ENCODE measurements at regions not wholly inside any gene's neighbourhood (a gene's known extent, or its start where the extent isn't known, plus 50 kb on each side); places are given as distances from the start of the nearest gene placed in this dataset.

DNA sequence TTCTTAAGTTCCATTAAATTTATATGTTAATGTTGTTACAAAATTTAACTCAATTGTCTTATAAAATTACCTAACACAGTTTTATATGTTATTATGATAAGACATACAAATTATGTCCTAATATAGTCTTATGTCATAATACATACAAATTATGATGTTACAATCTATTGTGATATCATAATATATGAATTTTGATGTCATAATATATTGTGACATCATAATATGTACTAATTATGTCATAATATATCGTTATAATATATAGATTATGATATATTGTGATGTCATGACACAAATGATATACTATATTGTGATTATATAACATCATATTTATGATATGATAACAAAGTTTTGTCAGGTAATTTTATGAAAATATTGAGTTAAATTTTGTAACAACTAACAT is 1789.6 kb downstream of the TP53TG3F start:
- no peaks in the 10 kb centered on the region for H3K9me3 ChIP-seq (ENCODE audit: low read depth, low read length)
- H3K27me3 ChIP-seq (ENCODE audit: insufficient read depth, low read length), result no peaks in the 10 kb centered on the region
- no peak overlapping the region for H3K4me3 ChIP-seq (ENCODE audit: low read length)
- H3K4me1 ChIP-seq (ENCODE audit: insufficient read depth, low read length), result no peaks in the 10 kb centered on the region

DNA sequence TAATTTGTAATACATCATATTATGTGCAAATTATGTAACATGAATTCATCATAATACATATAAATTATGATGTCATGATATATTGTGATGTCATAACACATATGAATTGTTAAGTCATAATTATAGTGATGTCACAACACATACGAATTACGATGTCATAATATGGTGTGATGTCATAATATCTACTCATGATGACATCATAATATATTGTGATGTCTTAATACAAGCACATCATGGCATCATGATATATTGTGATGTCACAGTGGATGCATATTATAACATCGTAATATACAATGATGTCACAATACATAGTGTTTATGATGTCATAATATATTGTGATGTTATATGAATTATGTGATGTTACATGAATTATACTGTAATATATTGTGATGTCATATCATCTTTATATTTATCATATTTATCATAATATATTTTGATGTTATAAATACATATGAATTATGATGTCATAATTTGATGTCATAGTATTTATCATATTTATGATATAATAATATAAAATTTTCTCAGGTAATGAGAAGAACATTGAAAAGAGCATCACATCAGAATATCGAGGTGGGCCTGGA is 1793.0 kb downstream of the TP53TG3F start:
- Histone ChIP-seq H3K9me3 (ENCODE audit: low read depth, low read length) (no peaks in the 10 kb centered on the region), H3K4me3 (ENCODE audit: low read length) (no peak overlapping the region), H3K4me1 (ENCODE audit: insufficient read depth, low read length) (no peaks in the 10 kb centered on the region), H3K27me3 (ENCODE audit: insufficient read depth, low read length) (no peaks in the 10 kb centered on the region)

- H3K4me3 ChIP-seq (ENCODE audit: low read length), result no peak overlapping the region
- no peaks in the 10 kb centered on the region for H3K27me3 ChIP-seq (ENCODE audit: insufficient read depth, low read length)
- H3K9me3 ChIP-seq (ENCODE audit: low read depth, low read length), result no peaks in the 10 kb centered on the region
- H3K4me1 ChIP-seq (ENCODE audit: insufficient read depth, low read length), result no peaks in the 10 kb centered on the region
Observed at GRCh38 chr16:35255186-35255803, 1795.9 kb downstream of the TP53TG3F start.

- no peaks in the 10 kb centered on the region for H3K27me3 ChIP-seq (ENCODE audit: insufficient read depth, low read length)
- H3K4me3 ChIP-seq (ENCODE audit: low read length), result no peak overlapping the region
- no peaks in the 10 kb centered on the region for H3K4me1 ChIP-seq (ENCODE audit: insufficient read depth, low read length)
- no peaks in the 10 kb centered on the region for H3K9me3 ChIP-seq (ENCODE audit: low read depth, low read length)
Observed at GRCh38 chr16:35255816-35256215, 1796.4 kb downstream of the TP53TG3F start.

- no peak overlapping the region for H3K4me3 ChIP-seq (ENCODE audit: low read length)
- no peaks in the 10 kb centered on the region for H3K27me3 ChIP-seq (ENCODE audit: insufficient read depth, low read length)
- no peaks in the 10 kb centered on the region for H3K9me3 ChIP-seq (ENCODE audit: low read depth, low read length)
Observed at GRCh38 chr16:35258381-35258780, 1799.0 kb downstream of the TP53TG3F start.

DNA sequence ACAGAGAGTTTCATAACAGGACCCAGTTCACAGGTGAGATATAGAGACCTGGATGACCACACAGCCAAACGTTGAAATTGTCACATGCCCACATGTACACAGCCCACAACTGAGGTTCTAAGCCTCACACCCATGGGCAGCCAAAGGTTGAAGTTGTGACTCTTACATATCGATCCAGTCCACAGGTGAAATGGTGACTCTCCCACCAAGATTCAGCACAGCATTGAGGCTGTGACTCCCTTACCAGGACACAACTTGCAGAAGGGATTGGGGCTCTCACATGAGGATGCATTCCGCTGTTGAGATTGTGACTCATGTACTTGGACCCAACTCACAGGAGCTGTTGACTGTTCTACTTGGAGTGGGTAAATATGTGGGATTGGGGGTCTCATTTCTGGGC is 1836.4 kb downstream of the TP53TG3F start:
- Histone ChIP-seq H3K4me3 (ENCODE audit: low read length) (no peak overlapping the region), H3K9me3 (ENCODE audit: low read depth, low read length) (no peaks in the 10 kb centered on the region), H3K4me1 (ENCODE audit: insufficient read depth, low read length) (no peaks in the 10 kb centered on the region), H3K27me3 (ENCODE audit: insufficient read depth, low read length) (no peaks in the 10 kb centered on the region)

More at GRCh38 chr16:35258381-35258780, 1799.0 kb downstream of the TP53TG3F start:
- H3K4me1 ChIP-seq (ENCODE audit: insufficient read depth, low read length), result no peaks in the 10 kb centered on the region

DNA sequence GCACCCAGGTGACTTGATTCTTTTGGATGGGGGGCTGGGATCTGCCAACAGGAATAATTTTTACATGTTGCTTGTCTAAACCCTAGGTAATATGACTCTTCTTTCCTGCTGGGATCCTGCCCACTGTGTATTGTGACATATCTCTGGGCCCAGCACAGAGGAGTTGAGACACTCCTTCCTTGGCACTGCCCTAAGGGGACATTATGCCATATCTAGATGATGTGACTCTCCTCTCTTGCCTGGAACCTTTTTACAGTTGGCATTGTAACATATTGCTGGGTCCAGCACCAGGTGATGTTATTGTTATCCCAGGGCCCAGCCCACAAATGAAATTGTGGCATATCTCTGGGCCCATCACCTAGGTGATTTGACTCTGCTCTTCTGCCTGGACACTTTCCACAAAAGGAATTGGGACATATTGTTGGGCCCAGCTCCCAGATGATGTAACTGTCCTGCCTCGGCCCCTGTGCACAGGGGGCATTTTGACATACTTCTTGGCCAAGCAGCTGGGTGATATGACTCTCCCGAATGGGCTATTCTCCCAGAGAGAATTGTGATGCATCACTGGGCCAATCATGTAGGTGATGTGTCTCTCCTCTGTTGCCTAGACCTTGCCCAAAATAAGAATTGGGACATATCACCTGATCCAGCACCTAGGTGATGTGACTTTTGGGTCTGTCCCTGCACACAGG is 1837.7 kb downstream of the TP53TG3F start:
- H3K4me3 ChIP-seq (ENCODE audit: low read length), result no peak overlapping the region
- H3K4me1 ChIP-seq (ENCODE audit: insufficient read depth, low read length), result no peaks in the 10 kb centered on the region
- H3K9me3 ChIP-seq (ENCODE audit: low read depth, low read length), result no peaks in the 10 kb centered on the region
- no peaks in the 10 kb centered on the region for H3K27me3 ChIP-seq (ENCODE audit: insufficient read depth, low read length)

GRCh38 chr16:35298460-35299243 is 1839.2 kb downstream of the TP53TG3F start:
- H3K4me1 ChIP-seq (ENCODE audit: insufficient read depth, low read length), result no peaks in the 10 kb centered on the region
- no peaks in the 10 kb centered on the region for H3K9me3 ChIP-seq (ENCODE audit: low read depth, low read length)
- no peaks in the 10 kb centered on the region for H3K27me3 ChIP-seq (ENCODE audit: insufficient read depth, low read length)
- H3K4me3 ChIP-seq (ENCODE audit: low read length), result no peak overlapping the region

DNA sequence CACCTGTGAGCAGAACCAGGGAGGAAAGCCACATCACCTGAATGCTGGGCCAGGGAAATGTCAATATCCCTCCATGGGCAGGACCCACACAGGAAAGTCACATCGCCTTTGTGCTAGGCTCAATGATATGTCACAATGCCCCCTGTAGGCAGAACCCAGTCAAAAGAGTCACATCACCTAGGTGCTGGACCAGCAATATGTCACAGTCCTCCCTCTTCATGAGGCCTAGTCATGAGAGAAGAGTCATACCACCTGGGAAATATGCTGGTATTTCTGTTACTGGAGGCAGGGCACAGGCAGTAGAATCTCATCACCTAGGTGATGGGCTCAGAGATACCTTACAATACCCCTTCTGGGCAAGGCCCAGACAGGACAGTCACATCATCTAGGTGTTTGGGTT is 1843.4 kb downstream of the TP53TG3F start:
- Histone ChIP-seq H3K27me3 (ENCODE audit: insufficient read depth, low read length) (no peaks in the 10 kb centered on the region), H3K4me3 (ENCODE audit: low read length) (no peak overlapping the region), H3K9me3 (ENCODE audit: low read depth, low read length) (no peaks in the 10 kb centered on the region)

GRCh38 chr16:35305476-35305875 is 1846.1 kb downstream of the TP53TG3F start:
- Histone ChIP-seq H3K4me3 (ENCODE audit: low read length) (no peak overlapping the region), H3K9me3 (ENCODE audit: low read depth, low read length) (no peaks in the 10 kb centered on the region), H3K27me3 (ENCODE audit: insufficient read depth, low read length) (no peaks in the 10 kb centered on the region), H3K4me1 (ENCODE audit: insufficient read depth, low read length) (no peaks in the 10 kb centered on the region)

More for the DNA sequence above, 1843.4 kb downstream of the TP53TG3F start:
- H3K4me1 ChIP-seq (ENCODE audit: insufficient read depth, low read length), result no peaks in the 10 kb centered on the region

- H3K27me3 ChIP-seq (ENCODE audit: insufficient read depth, low read length), result no peaks in the 10 kb centered on the region
- no peaks in the 10 kb centered on the region for H3K4me1 ChIP-seq (ENCODE audit: insufficient read depth, low read length)
- H3K4me3 ChIP-seq (ENCODE audit: low read length), result no peak overlapping the region
- H3K9me3 ChIP-seq (ENCODE audit: low read depth, low read length), result no peaks in the 10 kb centered on the region
Observed at GRCh38 chr16:35306915-35307314, 1847.5 kb downstream of the TP53TG3F start.

- Histone ChIP-seq H3K27me3 (ENCODE audit: insufficient read depth, low read length) (no peaks in the 10 kb centered on the region), H3K4me1 (ENCODE audit: insufficient read depth, low read length) (no peaks in the 10 kb centered on the region), H3K4me3 (ENCODE audit: low read length) (no peak overlapping the region), H3K9me3 (ENCODE audit: low read depth, low read length) (no peaks in the 10 kb centered on the region)
Observed at GRCh38 chr16:35308674-35309073, 1849.3 kb downstream of the TP53TG3F start.

GRCh38 chr16:35310999-35311398 is 1851.6 kb downstream of the TP53TG3F start:
- H3K9me3 ChIP-seq (ENCODE audit: low read depth, low read length), result no peaks in the 10 kb centered on the region

GRCh38 chr16:35311475-35311874 is 1852.1 kb downstream of the TP53TG3F start:
- H3K27me3 ChIP-seq (ENCODE audit: insufficient read depth, low read length), result no peaks in the 10 kb centered on the region
- no peaks in the 10 kb centered on the region for H3K4me1 ChIP-seq (ENCODE audit: insufficient read depth, low read length)
- H3K9me3 ChIP-seq (ENCODE audit: low read depth, low read length), result no peaks in the 10 kb centered on the region
- H3K4me3 ChIP-seq (ENCODE audit: low read length), result no peak overlapping the region

More at GRCh38 chr16:35310999-35311398, 1851.6 kb downstream of the TP53TG3F start:
- Histone ChIP-seq H3K4me3 (ENCODE audit: low read length) (no peak overlapping the region), H3K4me1 (ENCODE audit: insufficient read depth, low read length) (no peaks in the 10 kb centered on the region), H3K27me3 (ENCODE audit: insufficient read depth, low read length) (no peaks in the 10 kb centered on the region)

DNA sequence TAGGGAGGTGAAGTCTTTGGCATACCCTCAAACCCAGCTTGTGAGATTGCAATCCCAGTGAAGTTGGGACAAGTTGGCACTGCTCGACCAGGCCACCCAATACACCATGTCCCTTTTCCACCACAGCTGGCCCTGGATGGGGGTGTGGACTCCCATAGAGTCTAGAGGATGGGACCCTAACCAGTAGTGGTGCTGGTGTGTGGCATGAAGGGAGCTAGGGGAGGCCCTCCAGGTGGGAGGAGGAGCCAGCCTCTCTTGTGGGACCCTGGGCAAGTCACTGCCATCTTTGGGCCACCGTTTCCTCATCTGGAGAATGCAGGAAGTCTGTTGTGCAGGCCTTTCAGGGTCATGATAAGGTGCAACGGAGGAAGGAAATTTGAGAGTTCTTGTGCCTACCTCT is 1854.9 kb downstream of the TP53TG3F start:
- no peaks in the 10 kb centered on the region for H3K9me3 ChIP-seq (ENCODE audit: low read depth, low read length)

More for the DNA sequence above, 1854.9 kb downstream of the TP53TG3F start:
- H3K4me1 ChIP-seq (ENCODE audit: insufficient read depth, low read length), result no peaks in the 10 kb centered on the region
- no peaks in the 10 kb centered on the region for H3K27me3 ChIP-seq (ENCODE audit: insufficient read depth, low read length)
- H3K4me3 ChIP-seq (ENCODE audit: low read length), result no peak overlapping the region
